ENCODE measurements at regions not wholly inside any gene's neighbourhood (a gene's known extent, or its start where the extent isn't known, plus 50 kb on each side); places are given as distances from the start of the nearest gene placed in this dataset.

GRCh38 chr3:18634461-18634860, 209.3 kb upstream of the SATB1 start:
- DNase-seq (ENCODE audit: low read depth in 2 of 2) = no peak

- no peak for DNase-seq (ENCODE audit: low read depth in 2 of 2)
Measured at GRCh38 chr3:18633002-18633401, 207.9 kb upstream of the SATB1 start.

GRCh38 chr3:18630295-18630694, 205.2 kb upstream of the SATB1 start:
- DNase-seq (ENCODE audit: low read depth in 2 of 2) = no peak

GRCh38 chr3:18625085-18625484, 199.9 kb upstream of the SATB1 start:
- no peak for DNase-seq (ENCODE audit: low read depth in 2 of 2)

GRCh38 chr3:18623220-18623619, 198.1 kb upstream of the SATB1 start:
- DNase-seq (ENCODE audit: low read depth in 2 of 2) = no peak

- no peak for DNase-seq (ENCODE audit: low read depth in 2 of 2)
Measured at GRCh38 chr3:18618723-18619122, 193.6 kb upstream of the SATB1 start.

- no peak for DNase-seq (ENCODE audit: low read depth in 2 of 2)
Measured at GRCh38 chr3:18611991-18612390, 186.9 kb upstream of the SATB1 start.

- DNase-seq (ENCODE audit: low read depth in 2 of 2) = no peak
Measured at GRCh38 chr3:18609187-18609586, 184.0 kb upstream of the SATB1 start.

- no peak for DNase-seq (ENCODE audit: low read depth in 2 of 2)
Measured at GRCh38 chr3:18597919-18598318, 172.8 kb upstream of the SATB1 start.

GRCh38 chr3:18593231-18593630, 168.1 kb upstream of the SATB1 start:
- no peak for DNase-seq (ENCODE audit: low read depth in 2 of 2)

- no peak for DNase-seq (ENCODE audit: low read depth in 2 of 2)
Measured at GRCh38 chr3:18591120-18591519, 166.0 kb upstream of the SATB1 start.

GRCh38 chr3:18586076-18586475, 160.9 kb upstream of the SATB1 start:
- DNase-seq (ENCODE audit: low read depth in 2 of 2) = no peak

GRCh38 chr3:18585004-18585968, 160.1 kb upstream of the SATB1 start:
- DNase-seq (ENCODE audit: low read depth in 2 of 2) = no peak

GRCh38 chr3:18580268-18580667, 155.1 kb upstream of the SATB1 start:
- DNase-seq (ENCODE audit: low read depth in 2 of 2) = no peak

- DNase-seq (ENCODE audit: low read depth in 2 of 2) = no peak
Measured at GRCh38 chr3:18579661-18580060, 154.5 kb upstream of the SATB1 start.

- no peak for DNase-seq (ENCODE audit: low read depth in 2 of 2)
Measured at GRCh38 chr3:18575573-18575972, 150.4 kb upstream of the SATB1 start.

- no peak for DNase-seq (ENCODE audit: low read depth in 2 of 2)
Measured at GRCh38 chr3:18572809-18573208, 147.7 kb upstream of the SATB1 start.

- no peak for DNase-seq (ENCODE audit: low read depth in 2 of 2)
Measured at GRCh38 chr3:18567293-18567692, 142.2 kb upstream of the SATB1 start.

GRCh38 chr3:18562364-18563154, 137.4 kb upstream of the SATB1 start:
- DNase-seq (ENCODE audit: low read depth in 2 of 2) = no peak

- DNase-seq (ENCODE audit: low read depth in 2 of 2) = peak in 1 of 2 donors; percentile 9
Measured at GRCh38 chr3:18559331-18559842, 134.2 kb upstream of the SATB1 start.

- no peak for DNase-seq (ENCODE audit: low read depth in 2 of 2)
Measured at GRCh38 chr3:18558507-18558906, 133.4 kb upstream of the SATB1 start.

GRCh38 chr3:18557216-18557615, 132.1 kb upstream of the SATB1 start:
- DNase-seq (ENCODE audit: low read depth in 2 of 2) = no peak
